ENCODE measurements at regions not wholly inside any gene's neighbourhood (a gene's known extent, or its start where the extent isn't known, plus 50 kb on each side); places are given as distances from the start of the nearest gene placed in this dataset.

- TF ChIP-seq POLR2A (IDR thresholded peaks at IDR 0.05; ENCODE audit: low read length), result no peak
- TF ChIP-seq GATA1 (IDR thresholded peaks at IDR 0.05; ENCODE audit: low read depth, low read length), result no peak
Observed at GRCh38 chr3:88346643-88347042, 196.9 kb downstream of the C3orf38 start.

Measured in erythroblast (primary cell).